ENCODE measurements at regions not wholly inside any gene's neighbourhood (a gene's known extent, or its start where the extent isn't known, plus 50 kb on each side); places are given as distances from the start of the nearest gene placed in this dataset.
"Not testable (repeated sequence)": the region's sequence is repeated elsewhere in the genome, so short reads cannot be mapped to it uniquely, and the experiment has no call there.

DNA sequence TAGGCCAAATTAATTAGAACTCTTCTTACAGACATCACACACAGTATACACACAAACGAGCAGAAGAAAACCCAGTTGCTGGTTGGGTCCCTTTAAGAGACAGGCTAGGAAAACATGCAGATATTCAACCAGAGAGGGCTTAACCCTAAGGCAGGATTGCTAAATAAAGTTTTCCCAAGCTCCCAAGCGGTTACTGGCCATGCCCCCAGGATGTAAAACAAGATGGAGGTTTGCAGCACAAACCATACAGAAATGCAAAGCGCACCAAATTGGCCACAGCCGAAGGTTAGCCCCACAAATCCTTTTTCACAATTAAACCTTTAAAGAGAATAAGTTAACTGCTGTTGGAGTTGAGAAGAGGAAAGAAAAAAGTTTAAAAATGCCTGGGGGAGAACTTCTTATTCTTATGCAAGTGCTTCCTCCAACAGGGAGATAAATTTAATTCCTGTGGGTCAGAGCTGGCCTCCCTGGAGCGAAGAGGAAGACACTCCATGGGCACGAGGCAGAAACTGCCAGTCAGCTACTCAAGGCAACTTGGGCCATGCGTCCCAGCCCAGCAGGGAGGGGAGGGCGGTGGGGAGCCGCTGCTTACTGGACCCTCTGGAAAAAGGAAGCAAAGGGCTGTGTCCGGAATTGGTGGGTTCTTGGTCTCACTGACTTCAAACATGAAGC is 167.6 kb upstream of the ARSJ start:
- TF ChIP-seq YY1 (IDR thresholded peaks at IDR 0.05; ENCODE audit: insufficient read depth, insufficient read length) = no peak
- no peak for TF ChIP-seq SUZ12 (IDR thresholded peaks at IDR 0.05; ENCODE audit: extremely low read depth, insufficient read depth, insufficient read length)
- no peak for TF ChIP-seq ZNF274 (IDR thresholded peaks at IDR 0.05; ENCODE audit: low read depth, low read length)
- H3K27me3 ChIP-seq (ENCODE audit: insufficient read depth, insufficient read length) = no peaks in the 10 kb centered on the region
- H3K9me3 ChIP-seq (ENCODE audit: insufficient read depth, low read length) = no peaks in the 10 kb centered on the region; the same call in 1 of the 2 replicates
- no peak overlapping the region for H3K4me3 ChIP-seq (ENCODE audit: insufficient read length, low read depth)
- no peak for DNase-seq (ENCODE audit: low read depth, low spot score)
- H3K4me1 ChIP-seq (ENCODE audit: insufficient read depth, insufficient read length) = peaks cover 2% of the 10 kb centered on the region
- no peaks in the 10 kb centered on the region for H3K36me3 ChIP-seq (ENCODE audit: insufficient read depth, insufficient read length, low read length)
- no peak overlapping the region for H3K9ac ChIP-seq (ENCODE audit: insufficient read length, low read depth)

DNA sequence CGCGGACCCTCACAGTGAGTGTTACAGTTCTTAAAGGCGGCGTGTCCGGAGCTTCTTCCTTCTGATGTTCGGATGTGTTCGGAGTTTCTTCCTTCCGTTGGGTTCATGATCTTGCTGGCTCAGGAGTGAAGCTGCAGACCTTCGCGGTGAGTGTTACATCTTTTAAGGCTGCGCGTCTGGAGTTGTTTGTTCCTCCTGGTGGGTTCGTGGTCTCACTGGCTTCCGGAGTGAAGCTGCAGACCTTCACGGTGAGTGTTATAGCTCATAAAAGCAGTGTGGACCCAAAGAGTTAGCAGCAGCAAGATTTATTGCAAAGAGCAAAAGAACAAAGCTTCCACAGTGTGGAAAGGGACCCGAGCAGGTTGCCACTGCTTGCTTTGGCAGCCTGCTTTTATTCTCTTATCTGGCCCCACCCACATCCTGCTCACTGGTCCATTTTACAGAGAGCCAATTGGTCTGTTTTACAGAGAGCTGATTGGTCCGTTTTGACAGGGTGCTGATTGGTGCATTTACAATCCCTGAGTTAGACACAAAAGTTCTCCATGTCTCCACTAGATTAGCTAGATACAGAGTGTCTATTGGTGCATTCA is 168.3 kb upstream of the ARSJ start:
- DNase-seq (ENCODE audit: low read depth, low spot score); H3K4me3 ChIP-seq (ENCODE audit: insufficient read length, low read depth); H3K36me3 ChIP-seq (ENCODE audit: insufficient read depth, insufficient read length, low read length); H3K9ac ChIP-seq (ENCODE audit: insufficient read length, low read depth); H3K27me3 ChIP-seq (ENCODE audit: insufficient read depth, insufficient read length); H3K4me1 ChIP-seq (ENCODE audit: insufficient read depth, insufficient read length); H3K9me3 ChIP-seq (ENCODE audit: insufficient read depth, low read length): not testable (repeated sequence)

DNA sequence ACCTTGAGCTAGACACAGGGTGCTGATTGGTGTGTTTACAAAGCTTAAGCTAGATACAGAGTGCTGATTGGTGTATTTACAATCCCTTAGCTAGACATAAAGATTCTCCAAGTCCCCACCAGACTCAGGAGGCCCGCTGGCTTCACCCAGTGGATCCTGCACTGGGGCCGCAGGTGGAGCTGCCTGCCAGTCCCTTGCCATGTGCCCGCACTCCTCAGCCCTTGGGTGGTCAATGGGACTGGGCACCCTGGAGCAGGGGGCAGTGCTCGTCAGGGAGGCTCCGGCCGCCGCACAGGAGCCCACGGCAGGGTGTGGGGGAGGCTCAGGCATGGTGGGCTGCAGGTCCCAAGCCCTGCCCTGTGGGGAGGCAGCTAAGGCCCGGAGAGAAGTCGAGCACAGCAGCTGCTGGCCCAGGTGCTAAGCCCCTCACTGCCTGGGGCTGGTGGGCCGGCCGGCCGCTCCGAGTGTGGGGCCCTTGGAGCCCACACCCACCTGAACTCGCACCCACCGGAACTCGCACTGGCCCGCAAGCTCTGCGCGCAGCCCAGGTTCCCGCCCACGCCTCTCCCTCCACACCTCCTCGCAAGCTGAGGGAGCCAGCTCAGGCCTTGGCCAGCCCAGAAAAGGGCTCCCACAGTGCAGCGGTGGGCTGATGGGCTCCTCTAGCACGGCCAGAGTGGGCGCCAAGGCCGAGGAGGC is 169.1 kb upstream of the ARSJ start:
- DNase-seq (ENCODE audit: low read depth, low spot score); H3K36me3 ChIP-seq (ENCODE audit: insufficient read depth, insufficient read length, low read length); H3K9ac ChIP-seq (ENCODE audit: insufficient read length, low read depth); H3K27me3 ChIP-seq (ENCODE audit: insufficient read depth, insufficient read length); H3K4me1 ChIP-seq (ENCODE audit: insufficient read depth, insufficient read length); H3K4me3 ChIP-seq (ENCODE audit: insufficient read length, low read depth); H3K9me3 ChIP-seq (ENCODE audit: insufficient read depth, low read length): not testable (repeated sequence)

DNA sequence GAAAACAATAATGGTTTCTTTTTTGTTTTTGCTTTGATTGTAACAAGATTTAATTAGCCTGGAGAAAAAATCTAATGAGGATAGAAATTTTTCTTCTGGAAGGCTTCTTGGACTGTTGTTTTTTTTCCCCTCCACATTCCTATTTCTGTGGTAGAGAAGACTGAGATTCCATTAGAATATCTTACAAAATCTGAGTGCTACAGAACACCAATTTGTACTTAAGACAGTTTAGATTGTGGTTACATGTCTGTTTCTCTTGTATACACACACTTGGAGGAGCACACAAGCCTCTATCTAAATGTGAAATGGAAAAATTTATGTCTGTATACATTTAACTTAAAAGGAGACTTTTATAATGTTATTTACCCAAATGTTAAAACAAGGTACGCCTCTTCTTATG is 176.9 kb upstream of the ARSJ start:
- TF ChIP-seq SUZ12 (IDR thresholded peaks at IDR 0.05; ENCODE audit: extremely low read depth, insufficient read depth, insufficient read length) = no peak
- TF ChIP-seq YY1 (IDR thresholded peaks at IDR 0.05; ENCODE audit: insufficient read depth, insufficient read length) = no peak
- no peak for TF ChIP-seq ZNF274 (IDR thresholded peaks at IDR 0.05; ENCODE audit: low read depth, low read length)
- H3K4me3 ChIP-seq (ENCODE audit: insufficient read length, low read depth) = no peak overlapping the region
- H3K4me1 ChIP-seq (ENCODE audit: insufficient read depth, insufficient read length) = no peaks in the 10 kb centered on the region
- no peaks in the 10 kb centered on the region for H3K27me3 ChIP-seq (ENCODE audit: insufficient read depth, insufficient read length)
- no peak overlapping the region for H3K9ac ChIP-seq (ENCODE audit: insufficient read length, low read depth)
- DNase-seq (ENCODE audit: low read depth, low spot score) = no peak
- H3K36me3 ChIP-seq (ENCODE audit: insufficient read depth, insufficient read length, low read length) = no peaks in the 10 kb centered on the region
- H3K9me3 ChIP-seq (ENCODE audit: insufficient read depth, low read length) = no peaks in the 10 kb centered on the region

DNA sequence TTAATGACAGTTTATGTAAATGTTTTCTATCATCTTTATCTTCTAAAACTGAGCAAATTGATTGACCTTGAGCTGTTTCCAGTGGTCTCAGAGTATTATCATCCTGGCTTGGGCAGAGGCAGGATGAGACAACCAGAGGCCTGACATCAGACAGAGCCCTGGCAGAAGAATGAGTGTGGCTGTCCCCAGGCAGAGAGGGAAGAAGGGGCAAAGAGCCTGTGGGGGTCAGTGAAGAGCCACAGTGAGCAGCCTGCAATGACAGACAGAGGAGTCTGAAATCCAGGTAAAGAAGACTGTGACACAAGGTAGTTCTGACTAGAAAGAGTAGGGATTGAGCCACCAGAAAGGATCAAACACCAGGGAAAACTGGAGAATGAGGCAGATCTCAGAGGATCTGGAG is 182.4 kb upstream of the ARSJ start:
- no peak overlapping the region for H3K4me3 ChIP-seq (ENCODE audit: insufficient read length, low read depth)
- TF ChIP-seq YY1 (IDR thresholded peaks at IDR 0.05; ENCODE audit: insufficient read depth, insufficient read length) (no peak), ZNF274 (IDR thresholded peaks at IDR 0.05; ENCODE audit: low read depth, low read length) (no peak), SUZ12 (IDR thresholded peaks at IDR 0.05; ENCODE audit: extremely low read depth, insufficient read depth, insufficient read length) (no peak)
- H3K36me3 ChIP-seq (ENCODE audit: insufficient read depth, insufficient read length, low read length) = no peaks in the 10 kb centered on the region
- DNase-seq (ENCODE audit: low read depth, low spot score) = no peak
- H3K9ac ChIP-seq (ENCODE audit: insufficient read length, low read depth) = no peak overlapping the region
- no peaks in the 10 kb centered on the region for H3K4me1 ChIP-seq (ENCODE audit: insufficient read depth, insufficient read length)
- no peaks in the 10 kb centered on the region for H3K9me3 ChIP-seq (ENCODE audit: insufficient read depth, low read length)
- no peaks in the 10 kb centered on the region for H3K27me3 ChIP-seq (ENCODE audit: insufficient read depth, insufficient read length)

DNA sequence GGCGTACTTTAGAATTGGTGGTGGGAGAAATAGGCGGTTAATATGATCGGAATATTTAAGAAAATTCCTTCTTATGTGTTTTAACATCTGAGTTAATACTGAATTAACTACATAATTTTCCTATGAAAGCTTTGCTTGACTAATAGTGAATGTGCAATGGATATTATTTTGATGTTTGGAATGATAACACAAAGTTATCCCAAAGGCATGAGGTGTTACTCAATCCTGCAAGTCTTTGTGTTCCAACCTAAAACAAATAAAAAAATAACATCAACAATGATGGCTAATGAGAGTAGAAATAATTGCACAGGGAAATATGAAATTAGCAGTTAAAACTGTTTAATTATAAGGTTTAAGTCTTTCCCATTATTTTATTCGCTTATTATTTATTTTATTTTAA is 183.6 kb upstream of the ARSJ start:
- Histone ChIP-seq H3K4me1 (ENCODE audit: insufficient read depth, insufficient read length) (no peaks in the 10 kb centered on the region), H3K9me3 (ENCODE audit: insufficient read depth, low read length) (no peaks in the 10 kb centered on the region), H3K27me3 (ENCODE audit: insufficient read depth, insufficient read length) (no peaks in the 10 kb centered on the region), H3K4me3 (ENCODE audit: insufficient read length, low read depth) (no peak overlapping the region), H3K9ac (ENCODE audit: insufficient read length, low read depth) (no peak overlapping the region), H3K36me3 (ENCODE audit: insufficient read depth, insufficient read length, low read length) (no peaks in the 10 kb centered on the region)
- no peak for TF ChIP-seq YY1 (IDR thresholded peaks at IDR 0.05; ENCODE audit: insufficient read depth, insufficient read length)
- no peak for TF ChIP-seq ZNF274 (IDR thresholded peaks at IDR 0.05; ENCODE audit: low read depth, low read length)
- no peak for TF ChIP-seq SUZ12 (IDR thresholded peaks at IDR 0.05; ENCODE audit: extremely low read depth, insufficient read depth, insufficient read length)
- no peak for DNase-seq (ENCODE audit: low read depth, low spot score)

DNA sequence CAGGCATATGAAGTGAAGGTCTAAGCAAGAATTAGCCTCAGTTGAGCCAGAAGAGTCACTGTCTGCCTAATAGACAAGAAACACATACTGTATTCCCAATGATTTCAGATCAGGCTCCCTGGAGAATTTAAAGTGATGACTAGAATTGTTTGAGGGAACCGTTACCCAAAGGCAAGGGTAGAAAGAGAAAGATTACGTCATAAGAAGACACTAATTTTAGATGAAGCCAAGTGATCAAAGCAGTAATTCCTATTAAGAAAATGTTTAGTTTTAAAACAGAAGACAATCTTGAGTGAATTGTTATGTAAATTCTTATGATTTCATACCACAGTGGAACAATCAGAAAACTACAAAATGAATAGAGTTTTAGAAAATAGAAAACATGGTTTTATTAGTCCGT is 194.5 kb upstream of the ARSJ start:
- no peak overlapping the region for H3K4me3 ChIP-seq (ENCODE audit: insufficient read length, low read depth)
- H3K4me1 ChIP-seq (ENCODE audit: insufficient read depth, insufficient read length) = no peaks in the 10 kb centered on the region
- H3K9ac ChIP-seq (ENCODE audit: insufficient read length, low read depth) = no peak overlapping the region
- H3K9me3 ChIP-seq (ENCODE audit: insufficient read depth, low read length) = 0 out of 2 replicates have a peak, but pooled peaks cover 6% of the 10 kb centered on the region
- H3K36me3 ChIP-seq (ENCODE audit: insufficient read depth, insufficient read length, low read length) = no peaks in the 10 kb centered on the region
- no peak for TF ChIP-seq YY1 (IDR thresholded peaks at IDR 0.05; ENCODE audit: insufficient read depth, insufficient read length)
- no peak for TF ChIP-seq ZNF274 (IDR thresholded peaks at IDR 0.05; ENCODE audit: low read depth, low read length)
- no peak for TF ChIP-seq SUZ12 (IDR thresholded peaks at IDR 0.05; ENCODE audit: extremely low read depth, insufficient read depth, insufficient read length)
- H3K27me3 ChIP-seq (ENCODE audit: insufficient read depth, insufficient read length) = no peaks in the 10 kb centered on the region
- no peak for DNase-seq (ENCODE audit: low read depth, low spot score)
